UCSD-AML1 (cell line): ENCODE measurements at regions not wholly inside any gene's neighbourhood (a gene's known extent, or its start where the extent isn't known, plus 50 kb on each side); places are given as distances from the start of the nearest gene placed in this dataset.

Experiments
- DNase-seq: peaks from one replicate; lab custom pipeline; 2025; ENCODE audit not compliant: unreplicated experiment; lab: John Stamatoyannopoulos, UW

GRCh38 chr4:135605076-135605475 is 1403.5 kb upstream of the PABPC4L start:
- DNase-seq, result no peak

GRCh38 chr4:135604531-135604930 is 1402.9 kb upstream of the PABPC4L start:
- no peak for DNase-seq

GRCh38 chr4:135601351-135601750 is 1399.8 kb upstream of the PABPC4L start:
- no peak for DNase-seq

GRCh38 chr4:135598151-135598550 is 1396.6 kb upstream of the PABPC4L start:
- no peak for DNase-seq

- DNase-seq, result no peak
Observed at GRCh38 chr4:135594521-135594920, 1392.9 kb upstream of the PABPC4L start.

GRCh38 chr4:135575041-135575440 is 1373.5 kb upstream of the PABPC4L start:
- DNase-seq, result no peak

- no peak for DNase-seq
Observed at GRCh38 chr4:135573251-135573650, 1371.7 kb upstream of the PABPC4L start.

GRCh38 chr4:135564090-135564489 is 1362.5 kb upstream of the PABPC4L start:
- no peak for DNase-seq

GRCh38 chr4:135553213-135553612 is 1351.6 kb upstream of the PABPC4L start:
- no peak for DNase-seq

- no peak for DNase-seq
Observed at GRCh38 chr4:135552131-135552530, 1350.5 kb upstream of the PABPC4L start.

- no peak for DNase-seq
Observed at GRCh38 chr4:135548711-135549110, 1347.1 kb upstream of the PABPC4L start.

GRCh38 chr4:135545616-135546317 is 1344.2 kb upstream of the PABPC4L start:
- no peak for DNase-seq

- DNase-seq, result no peak
Observed at GRCh38 chr4:135538698-135539097, 1337.1 kb upstream of the PABPC4L start.

GRCh38 chr4:135533053-135533452 is 1331.5 kb upstream of the PABPC4L start:
- no peak for DNase-seq

GRCh38 chr4:135532132-135532531 is 1330.5 kb upstream of the PABPC4L start:
- no peak for DNase-seq

- no peak for DNase-seq
Observed at GRCh38 chr4:135515295-135515694, 1313.7 kb upstream of the PABPC4L start.

- DNase-seq, result no peak
Observed at GRCh38 chr4:135510582-135510981, 1309.0 kb upstream of the PABPC4L start.

- DNase-seq, result no peak
Observed at GRCh38 chr4:135508006-135508714, 1306.6 kb upstream of the PABPC4L start.

- no peak for DNase-seq
Observed at GRCh38 chr4:135497563-135498152, 1296.1 kb upstream of the PABPC4L start.

GRCh38 chr4:135492439-135492838 is 1290.8 kb upstream of the PABPC4L start:
- no peak for DNase-seq

- DNase-seq, result no peak
Observed at GRCh38 chr4:135485371-135485770, 1283.8 kb upstream of the PABPC4L start.

- DNase-seq, result no peak
Observed at GRCh38 chr4:135476272-135476671, 1274.7 kb upstream of the PABPC4L start.
